DND-41 (cell line): ENCODE measurements at regions not wholly inside any gene's neighbourhood (a gene's known extent, or its start where the extent isn't known, plus 50 kb on each side); places are given as distances from the start of the nearest gene placed in this dataset.

ENCODE experiments used
- CTCF ChIP-seq: IDR thresholded peaks from 2 replicates; pipeline ENCODE4 v1.5.1; 2012; ENCODE audit warnings: borderline replicate concordance, low read length, moderate library complexity, mild to moderate bottlenecking; ENCODE audit not compliant: poor library complexity, severe bottlenecking; ENCODE audit errors: extremely low read depth
- EZH2 ChIP-seq: IDR thresholded peaks from 3 replicates; pipeline ENCODE4 v1.6.1; 2012; ENCODE audit warnings: borderline replicate concordance, low read depth, mild to moderate bottlenecking, moderate library complexity, low read length, inconsistent platforms; ENCODE audit not compliant: severe bottlenecking

DNA sequence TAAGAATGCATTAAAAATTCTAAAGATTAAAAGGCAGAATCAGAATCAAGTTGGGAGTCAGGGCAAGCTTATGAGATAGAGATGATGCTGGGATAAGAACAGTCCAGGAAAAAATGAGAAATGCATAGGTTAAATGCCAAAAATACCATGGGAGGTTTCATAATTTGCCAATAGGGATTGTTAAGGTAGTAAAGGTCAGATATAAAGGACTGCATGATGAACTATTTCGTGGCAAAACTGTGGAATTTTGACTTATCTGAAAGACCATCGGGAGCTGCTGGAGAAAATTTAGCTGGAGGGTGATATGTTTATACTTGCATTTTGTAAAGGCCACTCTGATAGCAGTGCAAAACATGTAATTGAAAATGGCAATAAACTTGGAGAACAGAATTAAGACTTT is 1872.8 kb upstream of the ACO1 start:
- no peak for TF ChIP-seq CTCF
- TF ChIP-seq EZH2 = no peak
